ENCODE measurements at regions not wholly inside any gene's neighbourhood (a gene's known extent, or its start where the extent isn't known, plus 50 kb on each side); places are given as distances from the start of the nearest gene placed in this dataset.

- H3K4me3 ChIP-seq, result no peak overlapping the region
- H3K36me3 ChIP-seq, result no peaks in the 10 kb centered on the region
- TF ChIP-seq CTCF (IDR thresholded peaks at IDR 0.05) (no peak), POLR2A (IDR thresholded peaks at IDR 0.05) (no peak)
- H3K27me3 ChIP-seq, result no peaks in the 10 kb centered on the region
- no peaks in the 10 kb centered on the region for H3K9me3 ChIP-seq
- ATAC-seq (no peak), DNase-seq (no peak)
- WGBS, 4 donors, result 95 to 98% (median 97%) methylated on average over 3 of the region's 3 CpGs
- H3K4me1 ChIP-seq, result peaks cover 0 to 11% (median 0%) of the 10 kb centered on the region in 12 donors
- intact Hi-C loops (cut with DNase I), result no loop called here
- H3K27ac ChIP-seq, result no peak overlapping the region
These were observed 101.4 kb downstream of the RIN2 start for GRCh38 chr20:19859444-19859843.

GRCh38 chr20:19860737-19861136 lies 102.7 kb downstream of the RIN2 start:
- WGBS, 4 donors, result 73 to 96% (median 95%) methylated on average over 2 of the region's 2 CpGs
- no peak overlapping the region for H3K27ac ChIP-seq
- H3K4me1 ChIP-seq, result peaks cover 0 to 11% (median 0%) of the 10 kb centered on the region in 12 donors
- ATAC-seq (no peak), DNase-seq (no peak)
- TF ChIP-seq CTCF (IDR thresholded peaks at IDR 0.05) (no peak), POLR2A (IDR thresholded peaks at IDR 0.05) (no peak)
- H3K27me3 ChIP-seq, result no peaks in the 10 kb centered on the region
- no peaks in the 10 kb centered on the region for H3K9me3 ChIP-seq
- no peaks in the 10 kb centered on the region for H3K36me3 ChIP-seq
- intact Hi-C loops (cut with DNase I), result no loop called here
- H3K4me3 ChIP-seq, result no peak overlapping the region

- DNase-seq, result no peak
- no peak overlapping the region for H3K27ac ChIP-seq
- no peaks in the 10 kb centered on the region for H3K9me3 ChIP-seq
- intact Hi-C loops (cut with DNase I), result no loop called here
- H3K27me3 ChIP-seq, result no peaks in the 10 kb centered on the region
- 88 to 97% (median 96%) methylated on average over 6 of the region's 6 CpGs for WGBS, 4 donors
- H3K36me3 ChIP-seq, result no peaks in the 10 kb centered on the region
- peaks cover 0 to 11% (median 0%) of the 10 kb centered on the region in 12 donors for H3K4me1 ChIP-seq
- H3K4me3 ChIP-seq, result no peak overlapping the region
- ATAC-seq, result no peak
- no peak for TF ChIP-seq CTCF (IDR thresholded peaks at IDR 0.05)
- no peak for TF ChIP-seq POLR2A (IDR thresholded peaks at IDR 0.05)
These were observed 103.2 kb downstream of the RIN2 start for GRCh38 chr20:19861147-19861759.

- Histone ChIP-seq H3K27me3 (no peaks in the 10 kb centered on the region), H3K9me3 (no peaks in the 10 kb centered on the region), H3K4me1 (peaks cover 0 to 13% (median 0%) of the 10 kb centered on the region in 12 donors), H3K27ac (no peak overlapping the region), H3K4me3 (no peak overlapping the region), H3K36me3 (no peaks in the 10 kb centered on the region)
- intact Hi-C loops (cut with DNase I), result no loop called here
- no peak for ATAC-seq
- no peak for DNase-seq
- 63 to 81% (median 71%) methylated on average over 3 of the region's 3 CpGs for WGBS, 4 donors
- TF ChIP-seq POLR2A (IDR thresholded peaks at IDR 0.05) (no peak), CTCF (IDR thresholded peaks at IDR 0.05) (no peak)
These were observed 106.1 kb downstream of the RIN2 start for GRCh38 chr20:19864130-19864529.

Measured in heart left ventricle (tissue), 16 donors.